Type B pancreatic cell (in vitro differentiated cells): ENCODE measurements at regions not wholly inside any gene's neighbourhood (a gene's known extent, or its start where the extent isn't known, plus 50 kb on each side); places are given as distances from the start of the nearest gene placed in this dataset.

Experiments
- DNase-seq: peaks from one replicate; pipeline ENCODE4 v3.0.0; 2021; ENCODE audit warnings: mixed read lengths; ENCODE audit not compliant: unreplicated experiment; ENCODE audit errors: extremely low spot score
- H3K27ac Mint-ChIP-seq: 2 replicates; pipeline ENCODE4 v1.8.0; 2021; ENCODE audit warnings: mild to moderate bottlenecking, mixed read lengths
- H3K27me3 Mint-ChIP-seq: 2 replicates; pipeline ENCODE4 v1.8.0; 2021; ENCODE audit warnings: mixed read lengths
- H3K36me3 Mint-ChIP-seq: 2 replicates; pipeline ENCODE4 v1.8.0; 2021; ENCODE audit warnings: mixed read lengths
- H3K4me1 Mint-ChIP-seq: one replicate; pipeline ENCODE4 v1.8.0; 2021; ENCODE audit warnings: mixed read lengths; ENCODE audit not compliant: unreplicated experiment
- H3K4me3 Mint-ChIP-seq: 2 replicates; pipeline ENCODE4 v1.8.0; 2021; ENCODE audit warnings: mild to moderate bottlenecking, mixed read lengths
- H3K9me3 Mint-ChIP-seq: 2 replicates; pipeline ENCODE4 v1.8.0; 2021; ENCODE audit warnings: mixed read lengths
- TF ChIP-seq, protein P1 (sequence below): fragments of 200-600 bp; sonication (generic); conservative IDR thresholded peaks from 2 replicates; pipeline ENCODE4 v1.5.0; 2021; ENCODE audit warnings: antibody characterized with exemption, mild to moderate bottlenecking

DNA sequence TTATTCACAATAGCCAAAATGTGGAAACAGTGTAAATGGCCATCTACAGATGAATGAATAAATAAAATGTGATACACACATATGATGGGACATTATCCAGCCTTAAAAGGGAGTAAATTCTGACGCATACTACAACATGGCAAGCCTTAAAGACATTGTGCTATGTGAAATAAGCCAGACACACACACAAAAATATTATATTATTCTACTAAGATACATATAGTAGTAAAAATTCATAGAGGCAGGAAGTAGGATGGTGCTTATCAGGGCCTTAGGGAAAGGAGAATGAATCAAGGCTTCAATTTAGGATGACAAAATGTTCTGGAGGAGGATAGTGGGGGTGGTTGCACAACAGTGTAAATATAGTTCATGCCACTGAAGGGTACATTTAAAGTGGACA, 346.7 kb upstream of the SMARCA2 start:
- DNase-seq: no peak
- Mint-ChIP-seq H3K4me3 (no peak overlapping the region), H3K4me1 (no peaks in the 10 kb centered on the region), H3K9me3 (peaks cover 5% of the 10 kb centered on the region), H3K36me3 (no peaks in the 10 kb centered on the region), H3K27me3 (no peaks in the 10 kb centered on the region), H3K27ac (no peak overlapping the region)
- TF ChIP-seq, protein P1, sequence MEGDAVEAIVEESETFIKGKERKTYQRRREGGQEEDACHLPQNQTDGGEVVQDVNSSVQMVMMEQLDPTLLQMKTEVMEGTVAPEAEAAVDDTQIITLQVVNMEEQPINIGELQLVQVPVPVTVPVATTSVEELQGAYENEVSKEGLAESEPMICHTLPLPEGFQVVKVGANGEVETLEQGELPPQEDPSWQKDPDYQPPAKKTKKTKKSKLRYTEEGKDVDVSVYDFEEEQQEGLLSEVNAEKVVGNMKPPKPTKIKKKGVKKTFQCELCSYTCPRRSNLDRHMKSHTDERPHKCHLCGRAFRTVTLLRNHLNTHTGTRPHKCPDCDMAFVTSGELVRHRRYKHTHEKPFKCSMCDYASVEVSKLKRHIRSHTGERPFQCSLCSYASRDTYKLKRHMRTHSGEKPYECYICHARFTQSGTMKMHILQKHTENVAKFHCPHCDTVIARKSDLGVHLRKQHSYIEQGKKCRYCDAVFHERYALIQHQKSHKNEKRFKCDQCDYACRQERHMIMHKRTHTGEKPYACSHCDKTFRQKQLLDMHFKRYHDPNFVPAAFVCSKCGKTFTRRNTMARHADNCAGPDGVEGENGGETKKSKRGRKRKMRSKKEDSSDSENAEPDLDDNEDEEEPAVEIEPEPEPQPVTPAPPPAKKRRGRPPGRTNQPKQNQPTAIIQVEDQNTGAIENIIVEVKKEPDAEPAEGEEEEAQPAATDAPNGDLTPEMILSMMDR: no peak

- no peak overlapping the region for H3K4me3 Mint-ChIP-seq
- H3K4me1 Mint-ChIP-seq: no peaks in the 10 kb centered on the region
- no peak overlapping the region for H3K27ac Mint-ChIP-seq
- no peaks in the 10 kb centered on the region for H3K9me3 Mint-ChIP-seq
- DNase-seq: no peak
- H3K27me3 Mint-ChIP-seq: no peaks in the 10 kb centered on the region
- TF ChIP-seq, protein P1: no peak
- no peaks in the 10 kb centered on the region for H3K36me3 Mint-ChIP-seq
Measured at GRCh38 chr9:1673300-1673699, 341.8 kb upstream of the SMARCA2 start.

DNA sequence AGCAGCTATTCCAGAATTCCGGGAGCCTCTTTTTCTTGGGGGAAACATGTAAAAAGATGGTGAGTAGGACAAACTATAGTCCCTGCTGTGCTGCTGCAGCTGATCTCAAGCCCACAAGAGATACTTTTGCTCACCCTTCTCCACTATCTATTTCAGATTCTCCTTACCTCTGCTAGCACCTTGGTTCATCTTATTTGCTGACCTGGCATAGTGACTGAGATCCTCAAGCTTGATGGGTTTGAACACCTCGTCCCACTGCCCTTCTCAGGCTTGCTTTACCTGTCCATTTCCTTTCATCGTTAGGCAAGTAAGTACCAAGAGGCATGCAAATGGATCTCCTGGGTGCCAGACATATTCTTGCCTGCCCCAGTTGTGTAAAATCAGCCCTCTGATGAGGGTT, 338.4 kb upstream of the SMARCA2 start:
- Mint-ChIP-seq H3K4me1 (no peaks in the 10 kb centered on the region), H3K27me3 (no peaks in the 10 kb centered on the region), H3K4me3 (no peak overlapping the region), H3K9me3 (no peaks in the 10 kb centered on the region), H3K36me3 (no peaks in the 10 kb centered on the region), H3K27ac (no peak overlapping the region)
- TF ChIP-seq, protein P1: no peak
- no peak for DNase-seq

DNA sequence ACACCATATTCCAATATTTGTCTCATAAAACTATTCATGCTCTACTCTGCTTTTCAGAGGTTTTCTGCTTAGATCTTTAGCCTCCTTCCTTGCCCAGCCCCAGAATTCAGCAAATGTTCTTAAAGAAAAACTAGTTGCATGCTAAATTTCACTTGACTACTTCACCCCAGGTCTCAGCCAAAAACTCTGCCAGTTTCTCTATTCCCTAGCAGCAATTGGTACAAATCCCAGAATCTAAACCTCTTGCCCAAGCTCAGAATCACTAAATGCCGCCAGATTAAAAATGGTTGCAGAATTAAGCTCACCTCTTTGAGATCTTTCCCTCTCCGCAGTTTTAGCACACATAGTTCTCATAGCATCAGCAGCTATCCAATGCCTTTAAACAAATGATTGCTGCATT, 331.2 kb upstream of the SMARCA2 start:
- Mint-ChIP-seq H3K27ac (no peak overlapping the region), H3K36me3 (no peaks in the 10 kb centered on the region), H3K27me3 (no peaks in the 10 kb centered on the region), H3K4me3 (no peak overlapping the region), H3K9me3 (no peaks in the 10 kb centered on the region), H3K4me1 (no peaks in the 10 kb centered on the region)
- no peak for DNase-seq
- TF ChIP-seq, protein P1: no peak

GRCh38 chr9:1698991-1699390, 316.2 kb upstream of the SMARCA2 start:
- H3K27ac Mint-ChIP-seq: no peak overlapping the region
- TF ChIP-seq, protein P1: no peak
- no peak overlapping the region for H3K4me3 Mint-ChIP-seq
- DNase-seq: no peak
- H3K36me3 Mint-ChIP-seq: no peaks in the 10 kb centered on the region
- no peaks in the 10 kb centered on the region for H3K27me3 Mint-ChIP-seq
- H3K9me3 Mint-ChIP-seq: no peaks in the 10 kb centered on the region
- H3K4me1 Mint-ChIP-seq: no peaks in the 10 kb centered on the region

GRCh38 chr9:1701113-1701512, 314.0 kb upstream of the SMARCA2 start:
- DNase-seq: no peak
- TF ChIP-seq, protein P1: no peak
- Mint-ChIP-seq H3K27me3 (no peaks in the 10 kb centered on the region), H3K36me3 (no peaks in the 10 kb centered on the region), H3K9me3 (no peaks in the 10 kb centered on the region), H3K4me3 (no peak overlapping the region), H3K27ac (no peak overlapping the region), H3K4me1 (no peaks in the 10 kb centered on the region)
